ENCODE measurements at regions not wholly inside any gene's neighbourhood (a gene's known extent, or its start where the extent isn't known, plus 50 kb on each side); places are given as distances from the start of the nearest gene placed in this dataset.

DNA sequence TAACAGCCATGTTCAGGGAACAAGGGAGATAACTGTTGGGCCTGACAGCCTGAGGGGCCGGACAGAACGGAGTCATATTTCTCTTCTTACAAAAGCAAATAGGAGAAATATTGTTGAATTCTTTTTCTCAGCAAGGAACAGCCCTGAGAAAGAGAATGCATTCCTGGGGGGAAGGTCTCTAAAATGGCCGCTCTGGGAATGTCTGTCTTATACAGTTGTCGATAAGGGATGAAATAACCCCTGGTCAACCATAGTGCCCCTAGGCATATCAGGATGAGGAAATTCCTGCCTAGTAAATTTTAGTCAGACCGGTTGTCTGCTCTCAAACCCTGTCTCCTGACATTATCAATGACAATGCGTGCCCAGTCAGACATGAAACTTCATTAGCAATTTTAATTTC, 1925.5 kb downstream of the PCDH7 start:
- TF ChIP-seq CTCF (IDR thresholded peaks at IDR 0.05) (no peak), POLR2A (IDR thresholded peaks at IDR 0.05) (no peak)
